NCI-H1092 treated with DMSO at 0.1 percent for 48 hours (cell line): ENCODE measurements at regions not wholly inside any gene's neighbourhood (a gene's known extent, or its start where the extent isn't known, plus 50 kb on each side); places are given as distances from the start of the nearest gene placed in this dataset.

Experiments used
- DNase-seq: peaks from one replicate; lab custom pipeline; 2025; lab: John Stamatoyannopoulos, UW

DNA sequence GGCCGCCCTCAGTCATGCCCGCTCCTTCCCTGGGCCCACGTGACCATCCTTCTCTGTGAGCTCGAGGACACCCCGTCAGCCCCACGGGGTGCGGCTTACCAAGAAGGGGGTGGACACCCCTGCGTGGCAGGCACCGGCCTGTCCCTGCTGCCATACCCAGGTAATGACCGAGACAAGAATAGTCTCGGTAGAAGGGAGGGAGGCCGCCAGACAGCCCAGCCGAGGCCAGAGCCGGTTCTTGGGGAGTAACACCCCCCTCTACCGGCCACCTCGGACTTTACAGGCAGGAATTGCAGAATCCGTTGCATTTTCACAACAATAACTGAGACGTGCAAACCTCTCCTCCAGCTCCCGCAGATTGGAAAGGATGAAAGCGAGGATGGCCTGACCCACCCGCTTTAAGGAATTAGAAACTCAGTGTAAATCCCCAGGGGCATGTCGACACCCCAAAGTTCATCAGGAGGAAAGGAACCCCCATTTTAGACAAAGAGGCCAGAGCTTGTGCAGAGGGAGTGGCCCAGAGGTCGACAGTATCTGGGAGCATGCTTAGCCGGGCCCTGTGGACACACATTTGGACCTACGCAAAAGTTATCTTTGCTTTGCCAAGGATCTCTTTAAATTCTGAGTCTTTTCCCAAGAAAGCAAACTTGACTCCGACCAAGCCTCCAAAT, 60.1 kb upstream of the GLI2 start:
- no peak for DNase-seq

GRCh38 chr2:120677221-120677620, 58.4 kb upstream of the GLI2 start:
- no peak for DNase-seq

DNA sequence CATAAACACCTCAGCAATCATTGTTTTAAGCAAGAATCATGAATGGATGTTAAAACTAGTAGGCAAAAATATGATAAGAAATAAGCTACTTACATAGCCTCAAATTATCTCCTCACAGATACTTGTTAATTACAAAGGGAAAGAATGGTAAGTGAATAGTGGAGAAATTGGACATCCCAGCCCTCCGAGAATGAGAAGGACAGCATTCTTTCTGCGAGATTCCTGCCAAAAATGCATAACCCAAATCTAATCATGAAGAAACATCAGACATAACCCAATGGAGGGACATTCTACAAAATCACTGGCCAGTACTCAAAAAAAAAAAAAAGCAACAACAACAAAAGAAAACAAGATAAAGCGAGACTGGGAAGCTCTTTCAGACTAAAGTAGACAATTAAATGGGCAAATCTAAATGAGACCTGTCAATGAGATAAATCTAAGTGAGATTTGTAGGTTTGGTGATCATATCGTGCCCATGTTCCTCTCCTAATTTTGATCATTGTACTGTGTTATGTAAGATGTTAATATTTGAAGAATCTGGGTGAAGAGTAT, 57.9 kb upstream of the GLI2 start:
- no peak for DNase-seq

GRCh38 chr2:120678251-120678650, 57.4 kb upstream of the GLI2 start:
- peak; percentile 28 for DNase-seq

DNA sequence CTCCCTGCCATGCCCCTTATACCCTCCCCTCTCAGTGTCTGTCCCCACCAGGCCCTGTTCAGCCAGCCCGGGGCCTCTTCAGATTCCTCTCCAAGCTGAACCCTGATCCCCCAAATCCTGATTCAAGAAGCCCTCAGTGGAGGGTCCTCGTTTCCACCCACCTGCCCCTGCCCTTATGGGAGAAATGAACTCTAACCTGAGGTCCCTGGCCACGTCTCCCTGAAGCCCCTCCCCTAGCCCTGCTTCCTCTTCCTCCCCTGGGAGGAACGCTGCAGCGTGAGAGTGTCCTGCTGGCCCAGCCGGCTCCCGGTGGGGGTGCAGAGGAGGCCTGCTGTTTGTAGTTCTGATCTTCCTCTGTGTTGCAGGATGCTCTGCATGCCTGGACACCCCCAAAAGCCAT, 56.7 kb upstream of the GLI2 start:
- no peak for DNase-seq

- DNase-seq, result no peak
Measured at GRCh38 chr2:120679526-120679925, 56.1 kb upstream of the GLI2 start.

DNA sequence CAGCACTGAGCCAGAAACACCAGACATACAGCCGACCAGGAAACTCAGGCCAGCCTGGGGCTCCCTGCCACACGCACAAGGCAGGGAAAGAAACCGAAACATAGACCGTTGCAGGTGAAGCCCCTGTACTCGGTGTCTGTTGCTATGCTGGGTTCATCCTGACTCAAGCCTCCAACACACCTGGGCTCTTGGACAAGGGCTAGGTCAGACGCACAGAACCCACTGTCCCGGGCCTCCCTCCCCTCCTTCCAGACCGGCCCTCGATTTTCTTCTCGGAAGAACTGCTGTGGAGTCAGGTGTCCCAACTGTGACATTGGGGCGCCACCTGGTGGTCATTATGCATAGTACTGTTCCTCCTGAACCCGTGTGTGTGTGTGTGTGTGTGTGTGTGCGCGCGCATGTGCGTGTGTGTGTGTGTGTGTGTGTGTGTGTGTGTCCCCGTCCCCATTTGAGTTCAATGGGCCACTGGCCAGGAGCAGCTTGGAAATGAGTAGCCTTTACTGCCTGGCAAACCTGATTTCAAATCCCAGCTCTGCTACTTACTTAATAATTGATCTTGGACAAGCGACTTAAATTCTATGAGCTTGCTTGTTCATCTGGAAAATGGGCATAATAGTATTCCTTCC, 55.4 kb upstream of the GLI2 start:
- DNase-seq, result peak; percentile 47

GRCh38 chr2:120681181-120681580, 54.5 kb upstream of the GLI2 start:
- DNase-seq, result no peak

- no peak for DNase-seq
Measured at GRCh38 chr2:120681696-120682288, 53.9 kb upstream of the GLI2 start.

- no peak for DNase-seq
Measured at GRCh38 chr2:120682654-120683053, 53.0 kb upstream of the GLI2 start.

- DNase-seq, result no peak
Measured at GRCh38 chr2:120683081-120683480, 52.6 kb upstream of the GLI2 start.

DNA sequence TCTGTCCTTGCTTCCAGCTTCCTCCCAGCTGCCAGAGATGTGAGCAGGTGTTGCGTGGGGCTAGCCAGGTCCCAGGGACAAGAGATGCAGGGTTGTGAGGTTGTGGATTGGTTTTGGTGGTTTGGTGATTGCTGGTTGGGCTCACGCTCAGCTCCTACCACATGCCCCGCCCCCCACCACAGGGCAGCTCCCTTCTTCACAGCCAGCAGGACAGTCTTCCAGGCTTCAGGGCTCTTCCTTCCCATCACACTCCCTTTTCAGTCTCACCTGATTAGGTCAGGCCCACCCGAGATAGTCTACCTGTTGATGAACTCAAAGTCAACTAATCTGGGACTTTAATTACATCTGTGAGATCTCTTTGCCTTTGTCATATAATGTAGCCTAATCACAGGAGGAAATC, 52.0 kb upstream of the GLI2 start:
- no peak for DNase-seq

GRCh38 chr2:120684289-120685065, 51.2 kb upstream of the GLI2 start:
- DNase-seq, result no peak

- no peak for DNase-seq
Measured at GRCh38 chr2:120685066-120685973, 50.3 kb upstream of the GLI2 start.
